ENCODE measurements at regions not wholly inside any gene's neighbourhood (a gene's known extent, or its start where the extent isn't known, plus 50 kb on each side); places are given as distances from the start of the nearest gene placed in this dataset.
"Not testable (repeated sequence)": the region's sequence is repeated elsewhere in the genome, so short reads cannot be mapped to it uniquely, and the experiment has no call there.

GRCh38 chr1:146710838-146711521 lies 227.1 kb upstream of the NBPF12 start:
- peak; percentile 43 for DNase-seq

- not testable (repeated sequence) for DNase-seq
Observed at GRCh38 chr1:146709302-146709701, 228.8 kb upstream of the NBPF12 start.

GRCh38 chr1:146704162-146704724 lies 233.9 kb upstream of the NBPF12 start:
- not testable (repeated sequence) for DNase-seq

GRCh38 chr1:146701320-146701719 lies 236.8 kb upstream of the NBPF12 start:
- DNase-seq: not testable (repeated sequence)

- not testable (repeated sequence) for DNase-seq
Observed at GRCh38 chr1:146695388-146695787, 242.7 kb upstream of the NBPF12 start.

GRCh38 chr1:146691798-146692197 lies 246.3 kb upstream of the NBPF12 start:
- DNase-seq: not testable (repeated sequence)

GRCh38 chr1:146688893-146689292 lies 249.2 kb upstream of the NBPF12 start:
- not testable (repeated sequence) for DNase-seq

GRCh38 chr1:146686777-146687366 lies 251.3 kb upstream of the NBPF12 start:
- not testable (repeated sequence) for DNase-seq

GRCh38 chr1:146683126-146683429 lies 255.0 kb upstream of the NBPF12 start:
- DNase-seq: not testable (repeated sequence)

GRCh38 chr1:146682227-146683125 lies 255.6 kb upstream of the NBPF12 start:
- DNase-seq: not testable (repeated sequence)

- not testable (repeated sequence) for DNase-seq
Observed at GRCh38 chr1:146673729-146674299, 264.3 kb upstream of the NBPF12 start.

- not testable (repeated sequence) for DNase-seq
Observed at GRCh38 chr1:146672608-146673007, 265.5 kb upstream of the NBPF12 start.

- not testable (repeated sequence) for DNase-seq
Observed at GRCh38 chr1:146671588-146671987, 266.5 kb upstream of the NBPF12 start.

GRCh38 chr1:146670832-146671566 lies 267.1 kb upstream of the NBPF12 start:
- not testable (repeated sequence) for DNase-seq

- not testable (repeated sequence) for DNase-seq
Observed at GRCh38 chr1:146666275-146666674, 271.8 kb upstream of the NBPF12 start.

GRCh38 chr1:146660242-146660641 lies 277.9 kb upstream of the NBPF12 start:
- not testable (repeated sequence) for DNase-seq

GRCh38 chr1:146656356-146657060 lies 281.6 kb upstream of the NBPF12 start:
- DNase-seq: not testable (repeated sequence)

- DNase-seq: not testable (repeated sequence)
Observed at GRCh38 chr1:146654763-146655162, 283.4 kb upstream of the NBPF12 start.

GRCh38 chr1:146645978-146646604 lies 292.0 kb upstream of the NBPF12 start:
- DNase-seq: not testable (repeated sequence)

GRCh38 chr1:146641534-146641933 lies 296.6 kb upstream of the NBPF12 start:
- not testable (repeated sequence) for DNase-seq

GRCh38 chr1:146640671-146641070 lies 297.5 kb upstream of the NBPF12 start:
- DNase-seq: not testable (repeated sequence)

Measured in CD4-positive, alpha-beta T cell treated with Interleukin-21 for 1 hour (primary cell).